ENCODE measurements at regions not wholly inside any gene's neighbourhood (a gene's known extent, or its start where the extent isn't known, plus 50 kb on each side); places are given as distances from the start of the nearest gene placed in this dataset.
A peak's percentile ranks its signal among the peaks of the same experiment; 100 is the strongest.

GRCh38 chr5:116778651-116779280, 204.1 kb upstream of the SEMA6A start:
- H3F3A ChIP-seq (ENCODE audit: insufficient read depth, low read length, poor library complexity, severe bottlenecking) = no peaks in the 10 kb centered on the region
- no peak overlapping the region for H2AFZ ChIP-seq (ENCODE audit: low read depth, low read length)
- H3K4me3 ChIP-seq (ENCODE audit: low read length) = no peak overlapping the region
- H3K79me2 ChIP-seq (replicated peaks; ENCODE audit: insufficient read depth, low read length) = no peaks in the 10 kb centered on the region
- H4K20me1 ChIP-seq (ENCODE audit: insufficient read depth) = no peaks in the 10 kb centered on the region
- TF ChIP-seq REST (IDR thresholded peaks at IDR 0.05; ENCODE audit: borderline replicate concordance) (no peak), EP300 (conservative IDR thresholded peaks at IDR 0.05; ENCODE audit: poor library complexity, severe bottlenecking) (no peak), TAF1 (IDR thresholded peaks at IDR 0.05; ENCODE audit: low read depth) (no peak), POLR2AphosphoS5 (IDR thresholded peaks at IDR 0.05) (no peak), MXI1 (conservative IDR thresholded peaks at IDR 0.05; ENCODE audit: poor library complexity, severe bottlenecking) (no peak), EZH2 (IDR thresholded peaks at IDR 0.05; ENCODE audit: borderline replicate concordance, insufficient read depth, low read length, poor library complexity, severe bottlenecking) (no peak), RAD21 (conservative IDR thresholded peaks at IDR 0.05) (no peak), CTCF (IDR thresholded peaks at IDR 0.05; ENCODE audit: poor library complexity, severe bottlenecking) (no peak), SMC3 (conservative IDR thresholded peaks at IDR 0.05; ENCODE audit: poor library complexity) (no peak)
- H3K27me3 ChIP-seq (ENCODE audit: insufficient read depth, low read depth, low read length) = no peaks in the 10 kb centered on the region
- H3K36me3 ChIP-seq (ENCODE audit: insufficient read depth, low read length) = no peaks in the 10 kb centered on the region
- H3K9me2 ChIP-seq (ENCODE audit: insufficient read depth, low read length) = no peaks in the 10 kb centered on the region
- no peak overlapping the region for H3K4me2 ChIP-seq (ENCODE audit: low read length)
- no peak overlapping the region for H3K9ac ChIP-seq (ENCODE audit: low read length)
- H3K27ac ChIP-seq (ENCODE audit: low read length) = no peak overlapping the region
- H3K9me3 ChIP-seq (ENCODE audit: low read length) = no peaks in the 10 kb centered on the region

- no peaks in the 10 kb centered on the region for H3F3A ChIP-seq (ENCODE audit: insufficient read depth, low read length, poor library complexity, severe bottlenecking)
- no peaks in the 10 kb centered on the region for H4K20me1 ChIP-seq (ENCODE audit: insufficient read depth)
- no peaks in the 10 kb centered on the region for H3K9me2 ChIP-seq (ENCODE audit: insufficient read depth, low read length)
- no peaks in the 10 kb centered on the region for H3K9me3 ChIP-seq (ENCODE audit: low read length)
- no peak overlapping the region for H3K27ac ChIP-seq (ENCODE audit: low read length)
- H3K4me2 ChIP-seq (ENCODE audit: low read length) = peak overlapping the region; percentile 8
- no peaks in the 10 kb centered on the region for H3K27me3 ChIP-seq (ENCODE audit: insufficient read depth, low read depth, low read length)
- H3K4me3 ChIP-seq (ENCODE audit: low read length) = peak overlapping the region; percentile 53
- no peaks in the 10 kb centered on the region for H3K36me3 ChIP-seq (ENCODE audit: insufficient read depth, low read length)
- no peak overlapping the region for H2AFZ ChIP-seq (ENCODE audit: low read depth, low read length)
- H3K79me2 ChIP-seq (replicated peaks; ENCODE audit: insufficient read depth, low read length) = no peaks in the 10 kb centered on the region
- TF ChIP-seq SMC3 (conservative IDR thresholded peaks at IDR 0.05; ENCODE audit: poor library complexity) (no peak), RAD21 (conservative IDR thresholded peaks at IDR 0.05) (peak; percentile 30)
- H3K9ac ChIP-seq (ENCODE audit: low read length) = no peak overlapping the region
Measured at GRCh38 chr5:116778032-116778431, 203.4 kb upstream of the SEMA6A start.
